Activated CD8-positive, alpha-beta T cell treated with anti-CD3 and anti-CD28 coated beads for 36 hours (primary cell): ENCODE measurements at regions not wholly inside any gene's neighbourhood (a gene's known extent, or its start where the extent isn't known, plus 50 kb on each side); places are given as distances from the start of the nearest gene placed in this dataset.

Source experiments
- ATAC-seq: fragments of 200-7000 bp; cut with Tn5 transposase; one replicate; pipeline ENCODE4 v1.10.0; 2021; ENCODE audit warnings: mild to moderate bottlenecking, moderate library complexity
- CTCF ChIA-PET: fragments of 350-600 bp; sonication (Branson Sonifier 250); formaldehyde crosslinking; loops from one replicate; lab custom pipeline; 2021; ENCODE audit warnings: antibody characterized with exemption; lab: Charles Lee
- POLR2A ChIA-PET: fragments of 350-600 bp; sonication (Branson Sonifier 250); formaldehyde crosslinking; loops from one replicate; lab custom pipeline; 2021; ENCODE audit warnings: antibody characterized with exemption; lab: Charles Lee
- DNase-seq: peaks from one replicate; pipeline ENCODE4 v3.0.0-alpha.2; 2020
- H3K27ac Mint-ChIP-seq: one replicate; pipeline ENCODE4 v1.8.0; 2021; ENCODE audit warnings: mild to moderate bottlenecking, mixed read lengths
- H3K27me3 Mint-ChIP-seq: one replicate; pipeline ENCODE4 v1.8.0; 2021; ENCODE audit warnings: mixed read lengths
- H3K36me3 Mint-ChIP-seq: one replicate; pipeline ENCODE4 v1.8.0; 2021; ENCODE audit warnings: low read depth, mixed read lengths
- H3K4me1 Mint-ChIP-seq: one replicate; pipeline ENCODE4 v1.8.0; 2021; ENCODE audit warnings: low read depth, mixed read lengths
- H3K4me3 Mint-ChIP-seq: one replicate; pipeline ENCODE4 v1.8.0; 2021; ENCODE audit warnings: mild to moderate bottlenecking, moderate library complexity, mixed read lengths
- H3K9me3 Mint-ChIP-seq: one replicate; pipeline ENCODE4 v1.8.0; 2021; ENCODE audit warnings: mixed read lengths
- CTCF ChIP-seq: fragments of 200-600 bp; IDR thresholded peaks from one replicate; pipeline ENCODE4 v1.8.0; 2022; ENCODE audit warnings: antibody characterized with exemption, mild to moderate bottlenecking
- intact Hi-C: fragments of 100-400 bp; cut with micrococcal nuclease; formaldehyde crosslinking; loops from one replicate; pipeline ENCODE4 v1.10.0; 2022

- CTCF ChIA-PET: no interaction called here
- H3K27me3 Mint-ChIP-seq: no peaks in the 10 kb centered on the region
- no peak for ATAC-seq
These were observed 194.8 kb upstream of the SEL1L start for GRCh38 chr14:81728447-81728846.

GRCh38 chr14:81729622-81730021, 196.0 kb upstream of the SEL1L start:
- POLR2A ChIA-PET: no interaction called here
- intact Hi-C loops: no loop called here
- Mint-ChIP-seq H3K9me3 (no peaks in the 10 kb centered on the region), H3K4me3 (no peak overlapping the region), H3K4me1 (no peaks in the 10 kb centered on the region), H3K36me3 (no peaks in the 10 kb centered on the region), H3K27me3 (no peaks in the 10 kb centered on the region), H3K27ac (no peak overlapping the region)
- TF ChIP-seq CTCF: no peak
- DNase-seq: no peak
- ATAC-seq: no peak
- CTCF ChIA-PET: no interaction called here

More at GRCh38 chr14:81728447-81728846, 194.8 kb upstream of the SEL1L start:
- no peak overlapping the region for H3K27ac Mint-ChIP-seq
- H3K4me3 Mint-ChIP-seq: no peak overlapping the region
- POLR2A ChIA-PET: no interaction called here
- no peaks in the 10 kb centered on the region for H3K36me3 Mint-ChIP-seq
- no peaks in the 10 kb centered on the region for H3K4me1 Mint-ChIP-seq
- TF ChIP-seq CTCF: no peak
- H3K9me3 Mint-ChIP-seq: no peaks in the 10 kb centered on the region
- DNase-seq: no peak
- intact Hi-C loops: no loop called here

GRCh38 chr14:81737938-81738337, 204.3 kb upstream of the SEL1L start:
- DNase-seq (no peak), ATAC-seq (no peak)
- intact Hi-C loops: no loop called here
- CTCF ChIA-PET: no interaction called here
- TF ChIP-seq CTCF: no peak
- H3K27ac Mint-ChIP-seq: no peak overlapping the region
- H3K4me1 Mint-ChIP-seq: no peaks in the 10 kb centered on the region
- POLR2A ChIA-PET: interaction anchor here (0.6 kb wide), 1 partner anchor 16 kb away, joined by 3 read pairs; no protein-coding TSS in a partner anchor
- H3K36me3 Mint-ChIP-seq: no peaks in the 10 kb centered on the region
- H3K27me3 Mint-ChIP-seq: no peaks in the 10 kb centered on the region
- no peak overlapping the region for H3K4me3 Mint-ChIP-seq
- H3K9me3 Mint-ChIP-seq: no peaks in the 10 kb centered on the region

- Mint-ChIP-seq H3K27ac (no peak overlapping the region), H3K9me3 (no peaks in the 10 kb centered on the region), H3K4me3 (no peak overlapping the region), H3K36me3 (no peaks in the 10 kb centered on the region), H3K4me1 (no peaks in the 10 kb centered on the region), H3K27me3 (no peaks in the 10 kb centered on the region)
- DNase-seq: no peak
- no peak for ATAC-seq
- no peak for TF ChIP-seq CTCF
- ChIA-PET POLR2A (no interaction called here), CTCF (no interaction called here)
- intact Hi-C loops: no loop called here
These were observed 205.4 kb upstream of the SEL1L start for GRCh38 chr14:81738946-81739659.

- no peaks in the 10 kb centered on the region for H3K9me3 Mint-ChIP-seq
- DNase-seq: no peak
- H3K27ac Mint-ChIP-seq: no peak overlapping the region
- H3K4me3 Mint-ChIP-seq: no peak overlapping the region
- CTCF ChIA-PET: no interaction called here
- POLR2A ChIA-PET: no interaction called here
- H3K36me3 Mint-ChIP-seq: no peaks in the 10 kb centered on the region
- TF ChIP-seq CTCF: no peak
- no peaks in the 10 kb centered on the region for H3K27me3 Mint-ChIP-seq
- H3K4me1 Mint-ChIP-seq: no peaks in the 10 kb centered on the region
- intact Hi-C loops: no loop called here
- no peak for ATAC-seq
These were observed 210.0 kb upstream of the SEL1L start for GRCh38 chr14:81743605-81744004.
